Adrenal gland (tissue), 9 donors: ENCODE measurements at regions not wholly inside any gene's neighbourhood (a gene's known extent, or its start where the extent isn't known, plus 50 kb on each side); places are given as distances from the start of the nearest gene placed in this dataset.

Experiments
- DNase-seq, 7 donors: peaks; one replicate each; pipeline ENCODE4 v3.0.0-alpha.2; 2019 to 2020
- H3K27ac ChIP-seq, 5 donors: fragments of 200-600 bp; sonication (generic) in 4 of 5; 1 replicate in 3 of 5; 2 replicates in 2 of 5; pipeline versions ENCODE4 v1.5.1 to v1.8.0; 2016 to 2020; ENCODE audit warnings: mild to moderate bottlenecking in 1 of 5
- H3K27me3 ChIP-seq: fragments of 200-600 bp; 2 replicates; pipeline ENCODE4 v1.8.0; 2021
- H3K36me3 ChIP-seq, 2 donors: fragments of 200-600 bp; replicated peaks in 1 of 2; 1 replicate in 1 of 2; 2 replicates in 1 of 2; pipeline versions ENCODE4 v1.5.1 to v1.8.0; 2018 to 2022
- H3K4me1 ChIP-seq, 2 donors: fragments of 200-600 bp; replicated peaks in 1 of 2; 1 replicate in 1 of 2; 2 replicates in 1 of 2; pipeline versions ENCODE4 v1.5.1 to v1.8.0; 2018 to 2021
- H3K4me3 ChIP-seq, 4 donors: fragments of 200-600 bp; sonication (generic) in 3 of 4; one replicate each; pipeline ENCODE4 v1.5.1; 2016 to 2018
- H3K9me3 ChIP-seq, 3 donors: fragments of 200-600 bp; sonication (generic) in 1 of 3; replicated peaks in 1 of 3; 1 replicate in 2 of 3; 2 replicates in 1 of 3; pipeline versions ENCODE4 v1.5.1 to v1.8.0; 2016 to 2021
- CTCF ChIP-seq, 6 experiments: fragments of 450-650 bp in 4 of 6; fragments of 200-600 bp in 2 of 6; sonication (generic) in 1 of 6; IDR thresholded peaks; 1 replicate in 5 of 6; 2 replicates in 1 of 6; pipeline versions ENCODE4 v1.5.1 to v1.8.0; 2016 to 2021; ENCODE audit warnings: antibody characterized with exemption in 6 of 6, mild to moderate bottlenecking in 2 of 6, moderate library complexity in 1 of 6
- POLR2A ChIP-seq, 2 donors: fragments of 450-650 bp; IDR thresholded peaks; one replicate each; pipeline ENCODE4 v1.6.1; 2017; ENCODE audit warnings: antibody characterized with exemption in 2 of 2, mild to moderate bottlenecking in 2 of 2, moderate library complexity in 1 of 2
- WGBS, 4 donors: extraction: QIAGEN DNeasy Blood & Tissue Kit in 2 of 4; methylation state at CpG; one replicate each; pipeline versions ENCODE4 v1.1.5 to v1.1.7; 2013 to 2017; 5-methylcytosine and 5-hydroxymethylcytosine counted together
- intact Hi-C, 2 donors: fragments of 100-400 bp; cut with DNase I; formaldehyde crosslinking; loops; one replicate each; pipeline versions ENCODE4 v1.14.1 to v1.15.0; 2022 to 2023
- donor health status: healthy with polysubstance abuse.
- donor health status: Bipolar disorder and iron deficiency.
- donor health status: DM: yes; HTN: yes; CAD: no.
- donor health status: DM: no; HTN: no; CAD: no.
- donor health status: DM: no; HTN: no; CAD: no.

- Histone ChIP-seq H3K4me3 (no peak overlapping the region), H3K4me1 (no peaks in the 10 kb centered on the region), H3K36me3 (no peaks in the 10 kb centered on the region), H3K27ac (no peak overlapping the region), H3K9me3 (no peaks in the 10 kb centered on the region), H3K27me3 (peaks cover 5% of the 10 kb centered on the region)
- WGBS, 4 donors = 84 to 89% (median 86%) methylated on average over 13 to 14 of the region's 14 CpGs
- TF ChIP-seq CTCF (IDR thresholded peaks at IDR 0.05) (no peak), POLR2A (IDR thresholded peaks at IDR 0.05) (no peak)
- no peak for DNase-seq
- intact Hi-C loops = no loop called here
Measured at GRCh38 chr14:98835051-98835824, 436.8 kb downstream of the BCL11B start.

- Histone ChIP-seq H3K9me3 (no peaks in the 10 kb centered on the region), H3K27me3 (peaks cover 5% of the 10 kb centered on the region), H3K27ac (no peak overlapping the region), H3K4me1 (no peaks in the 10 kb centered on the region), H3K4me3 (no peak overlapping the region), H3K36me3 (no peaks in the 10 kb centered on the region)
- intact Hi-C loops = no loop called here
- 78 to 96% (median 83%) methylated on average over 2 of the region's 2 CpGs for WGBS, 4 donors
- no peak for DNase-seq
- TF ChIP-seq CTCF (IDR thresholded peaks at IDR 0.05) (no peak), POLR2A (IDR thresholded peaks at IDR 0.05) (no peak)
Measured at GRCh38 chr14:98835825-98836100, 436.2 kb downstream of the BCL11B start.

- Histone ChIP-seq H3K27me3 (peaks cover 5% of the 10 kb centered on the region), H3K36me3 (no peaks in the 10 kb centered on the region), H3K4me3 (no peak overlapping the region), H3K27ac (no peak overlapping the region), H3K4me1 (no peaks in the 10 kb centered on the region), H3K9me3 (no peaks in the 10 kb centered on the region)
- 43 to 62% (median 52%) methylated on average over 3 to 4 of the region's 4 CpGs for WGBS, 4 donors
- DNase-seq = no peak
- no peak for TF ChIP-seq POLR2A (IDR thresholded peaks at IDR 0.05)
- no peak for TF ChIP-seq CTCF (IDR thresholded peaks at IDR 0.05)
- intact Hi-C loops = no loop called here
Measured at GRCh38 chr14:98840091-98840490, 431.9 kb downstream of the BCL11B start.

- Histone ChIP-seq H3K36me3 (no peaks in the 10 kb centered on the region), H3K9me3 (no peaks in the 10 kb centered on the region), H3K4me1 (no peaks in the 10 kb centered on the region), H3K4me3 (no peak overlapping the region), H3K27me3 (peaks cover 5% of the 10 kb centered on the region), H3K27ac (no peak overlapping the region)
- intact Hi-C loops = no loop called here
- DNase-seq = no peak
- 86 to 93% (median 87%) methylated on average over 6 of the region's 6 CpGs for WGBS, 4 donors
- no peak for TF ChIP-seq CTCF (IDR thresholded peaks at IDR 0.05)
Measured at GRCh38 chr14:98840511-98840910, 431.5 kb downstream of the BCL11B start.
